ENCODE measurements at regions not wholly inside any gene's neighbourhood (a gene's known extent, or its start where the extent isn't known, plus 50 kb on each side); places are given as distances from the start of the nearest gene placed in this dataset.
"Not testable (repeated sequence)": the region's sequence is repeated elsewhere in the genome, so short reads cannot be mapped to it uniquely, and the experiment has no call there.

DNA sequence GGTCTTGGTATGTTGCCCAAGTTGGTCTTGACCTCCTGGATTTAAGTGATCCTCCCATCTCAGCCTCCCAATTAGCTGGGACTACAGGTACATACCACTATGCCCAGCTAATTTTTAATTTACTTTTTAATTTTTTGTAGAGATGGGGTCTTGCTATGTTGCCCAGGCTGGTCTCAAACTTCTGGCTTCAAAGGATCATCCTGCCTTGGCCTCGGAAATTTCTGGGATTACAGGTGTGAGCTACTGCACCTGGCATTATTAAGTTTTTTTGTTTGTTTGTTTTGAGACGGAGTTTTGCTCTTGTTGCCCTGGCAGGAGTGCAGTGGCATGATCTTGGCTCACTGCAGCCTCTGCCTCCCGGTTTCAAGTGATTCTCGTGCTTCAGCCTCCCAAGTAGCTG, 195.7 kb upstream of the HAAO start:
- DNase-seq; H3K4me3 Mint-ChIP-seq; H3K9me3 ChIP-seq; H3K4me1 ChIP-seq (ENCODE audit: control insufficient read depth in 1 of 2, extremely low read depth in 1 of 2, insufficient read depth in 2 of 2, low read length in 2 of 2); H3K4me3 ChIP-seq (ENCODE audit: control insufficient read depth in 1 of 2, extremely low read depth in 1 of 2, low read length in 1 of 2); H3K27ac Mint-ChIP-seq; H3K36me3 ChIP-seq (ENCODE audit: control insufficient read depth in 2 of 2, extremely low read depth in 1 of 2, insufficient read depth in 1 of 2, low read length in 1 of 2); H3K27me3 ChIP-seq (replicated peaks in 1 of 2; ENCODE audit: control insufficient read depth in 2 of 2, extremely low read depth in 1 of 2, insufficient read depth in 2 of 2, low read length in 1 of 2); H3K9me3 Mint-ChIP-seq; ATAC-seq (replicated peaks in 1 of 4); H3K36me3 Mint-ChIP-seq; H3K27me3 Mint-ChIP-seq; POLR2A ChIA-PET; H3K27ac ChIP-seq (ENCODE audit: low read length); H3K4me1 Mint-ChIP-seq: not testable (repeated sequence)
- no CpG with 5 or more reads among the region's 4 CpGs for WGBS (ENCODE audit: insufficient coverage)
- CTCF ChIA-PET: interaction anchor here in 1 of 2 donors (0.6 kb wide), 1 partner anchor 26 kb away, joined by 3 read pairs; no protein-coding TSS in a partner anchor

DNA sequence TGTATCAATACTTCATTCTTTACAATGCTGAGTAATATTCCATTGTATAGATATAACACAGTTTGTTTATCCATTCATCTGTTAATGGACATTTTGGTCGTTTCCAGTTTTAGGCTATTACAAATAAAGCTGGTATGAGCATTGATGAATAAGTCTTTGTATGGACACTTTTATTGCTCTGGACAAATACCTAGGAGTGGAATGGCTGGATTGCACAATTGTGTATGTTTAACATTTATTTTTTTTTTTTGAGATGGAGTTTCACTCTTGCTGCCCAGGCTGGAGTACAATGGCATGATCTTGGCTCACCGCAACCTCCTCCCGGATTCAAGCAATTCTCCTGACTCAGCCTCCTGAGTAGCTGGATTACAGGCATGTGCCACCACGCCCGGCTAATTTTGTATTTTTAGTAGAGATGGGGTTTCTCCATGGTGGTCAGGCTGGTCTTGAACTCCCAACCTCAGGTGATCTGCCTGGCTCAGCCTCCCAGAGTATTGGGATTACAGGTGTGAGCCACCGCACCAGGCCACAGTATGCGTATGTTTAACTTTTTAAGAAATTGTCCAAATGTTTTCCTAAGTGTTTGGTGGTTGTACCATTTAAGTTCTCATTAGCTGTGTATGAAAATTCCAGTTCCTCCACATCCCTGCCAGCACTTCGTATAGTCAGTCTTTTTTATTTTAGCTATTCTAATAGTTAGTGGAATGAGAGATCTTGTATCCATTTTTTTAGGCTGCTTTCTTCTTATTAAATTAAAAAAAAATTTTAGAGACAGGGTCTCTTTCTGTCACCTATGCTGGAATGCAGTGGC, 194.9 kb upstream of the HAAO start:
- H3K4me1 Mint-ChIP-seq: no peaks in the 10 kb centered on the region
- H3K9me3 Mint-ChIP-seq: no peaks in the 10 kb centered on the region
- ATAC-seq (replicated peaks in 1 of 4) (no peak), DNase-seq (no peak)
- no peak overlapping the region for H3K27ac Mint-ChIP-seq
- H3K27ac ChIP-seq (ENCODE audit: low read length): no peak overlapping the region
- H3K36me3 Mint-ChIP-seq: no peaks in the 10 kb centered on the region
- H3K9me3 ChIP-seq: no peaks in the 10 kb centered on the region
- H3K4me1 ChIP-seq (ENCODE audit: control insufficient read depth in 1 of 2, extremely low read depth in 1 of 2, insufficient read depth in 2 of 2, low read length in 2 of 2): no peaks in the 10 kb centered on the region
- no peak overlapping the region for H3K4me3 Mint-ChIP-seq
- 100% methylated on average over 2 of the region's 8 CpGs for WGBS (ENCODE audit: insufficient coverage)
- no peaks in the 10 kb centered on the region for H3K36me3 ChIP-seq (ENCODE audit: control insufficient read depth in 2 of 2, extremely low read depth in 1 of 2, insufficient read depth in 1 of 2, low read length in 1 of 2)
- ChIA-PET CTCF (interaction anchor here in 1 of 2 donors (0.6 kb wide), 1 partner anchor 25 kb away, joined by 3 read pairs; no protein-coding TSS in a partner anchor), POLR2A (no interaction called here)
- peaks cover 0 to 7% of the 10 kb centered on the region in 2 experiments for H3K27me3 ChIP-seq (replicated peaks in 1 of 2; ENCODE audit: control insufficient read depth in 2 of 2, extremely low read depth in 1 of 2, insufficient read depth in 2 of 2, low read length in 1 of 2)
- no peak overlapping the region for H3K4me3 ChIP-seq (ENCODE audit: control insufficient read depth in 1 of 2, extremely low read depth in 1 of 2, low read length in 1 of 2)
- H3K27me3 Mint-ChIP-seq: peaks cover 0 to 3% of the 10 kb centered on the region in 2 donors

DNA sequence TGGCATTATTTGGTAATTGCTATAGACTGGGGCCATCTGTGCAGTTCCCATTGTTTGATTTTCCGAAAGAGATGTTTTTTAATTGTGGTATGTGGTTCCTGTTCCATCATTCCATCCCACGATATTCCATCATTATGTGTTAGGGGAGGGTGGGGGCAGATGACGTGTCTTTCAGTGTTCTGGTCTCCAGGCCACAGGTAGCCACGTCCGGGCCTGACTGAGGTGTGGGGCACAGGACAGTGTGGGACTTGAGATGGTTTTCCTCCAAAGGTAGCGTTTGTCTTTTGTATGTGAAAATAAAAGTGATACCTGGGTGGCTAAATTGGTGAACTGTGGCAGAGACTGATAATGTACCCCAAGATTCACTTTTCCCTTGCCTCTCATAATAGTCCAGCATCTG, 192.2 kb upstream of the HAAO start:
- ChIA-PET POLR2A (no interaction called here), CTCF (no interaction called here)
- H3K27ac ChIP-seq (ENCODE audit: low read length): no peak overlapping the region
- no peak overlapping the region for H3K4me3 ChIP-seq (ENCODE audit: control insufficient read depth in 1 of 2, extremely low read depth in 1 of 2, low read length in 1 of 2)
- Mint-ChIP-seq H3K9me3 (no peaks in the 10 kb centered on the region), H3K27me3 (no peaks in the 10 kb centered on the region), H3K4me3 (no peak overlapping the region), H3K4me1 (no peaks in the 10 kb centered on the region), H3K36me3 (no peaks in the 10 kb centered on the region), H3K27ac (no peak overlapping the region)
- WGBS (ENCODE audit: insufficient coverage): 67% methylated on average over 3 of the region's 6 CpGs
- ATAC-seq (replicated peaks in 1 of 4): no peak
- no peak for DNase-seq
- H3K27me3 ChIP-seq (replicated peaks in 1 of 2; ENCODE audit: control insufficient read depth in 2 of 2, extremely low read depth in 1 of 2, insufficient read depth in 2 of 2, low read length in 1 of 2): peaks cover 0 to 7% of the 10 kb centered on the region in 2 experiments
- no peaks in the 10 kb centered on the region for H3K36me3 ChIP-seq (ENCODE audit: control insufficient read depth in 2 of 2, extremely low read depth in 1 of 2, insufficient read depth in 1 of 2, low read length in 1 of 2)
- no peaks in the 10 kb centered on the region for H3K4me1 ChIP-seq (ENCODE audit: control insufficient read depth in 1 of 2, extremely low read depth in 1 of 2, insufficient read depth in 2 of 2, low read length in 2 of 2)
- H3K9me3 ChIP-seq: no peaks in the 10 kb centered on the region

DNA sequence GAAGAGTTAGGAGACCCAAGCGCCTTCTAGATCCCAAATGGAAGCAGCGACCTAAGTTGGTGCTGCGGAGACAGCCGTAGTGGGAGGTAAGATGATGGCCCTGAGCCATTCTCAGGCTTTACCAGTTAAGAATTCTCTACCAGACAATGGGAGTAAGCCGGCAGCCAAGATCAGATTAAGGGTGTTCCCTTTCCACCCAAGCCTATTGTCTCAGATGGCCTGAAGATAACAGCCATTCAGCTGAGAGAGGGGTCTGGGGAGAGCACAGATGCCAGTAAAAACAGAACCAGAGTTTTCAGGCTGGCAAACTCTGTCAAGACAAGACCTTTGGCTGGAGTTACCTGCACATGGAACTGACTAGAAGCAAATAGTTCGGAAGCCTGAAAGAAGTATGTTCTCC, 191.7 kb upstream of the HAAO start:
- Histone ChIP-seq H3K9me3 (no peaks in the 10 kb centered on the region), H3K4me3 (ENCODE audit: control insufficient read depth in 1 of 2, extremely low read depth in 1 of 2, low read length in 1 of 2) (no peak overlapping the region), H3K27ac (ENCODE audit: low read length) (no peak overlapping the region), H3K27me3 (replicated peaks in 1 of 2; ENCODE audit: control insufficient read depth in 2 of 2, extremely low read depth in 1 of 2, insufficient read depth in 2 of 2, low read length in 1 of 2) (peaks cover 0 to 7% of the 10 kb centered on the region in 2 experiments), H3K4me1 (ENCODE audit: control insufficient read depth in 1 of 2, extremely low read depth in 1 of 2, insufficient read depth in 2 of 2, low read length in 2 of 2) (no peaks in the 10 kb centered on the region), H3K36me3 (ENCODE audit: control insufficient read depth in 2 of 2, extremely low read depth in 1 of 2, insufficient read depth in 1 of 2, low read length in 1 of 2) (no peaks in the 10 kb centered on the region)
- H3K4me1 Mint-ChIP-seq: no peaks in the 10 kb centered on the region
- H3K27ac Mint-ChIP-seq: no peak overlapping the region
- no peaks in the 10 kb centered on the region for H3K36me3 Mint-ChIP-seq
- CTCF ChIA-PET: no interaction called here
- H3K4me3 Mint-ChIP-seq: no peak overlapping the region
- ATAC-seq (replicated peaks in 1 of 4) (no peak), DNase-seq (no peak)
- H3K27me3 Mint-ChIP-seq: no peaks in the 10 kb centered on the region
- H3K9me3 Mint-ChIP-seq: no peaks in the 10 kb centered on the region
- POLR2A ChIA-PET: no interaction called here
- 100% methylated on average over 1 of the region's 6 CpGs for WGBS (ENCODE audit: insufficient coverage)

DNA sequence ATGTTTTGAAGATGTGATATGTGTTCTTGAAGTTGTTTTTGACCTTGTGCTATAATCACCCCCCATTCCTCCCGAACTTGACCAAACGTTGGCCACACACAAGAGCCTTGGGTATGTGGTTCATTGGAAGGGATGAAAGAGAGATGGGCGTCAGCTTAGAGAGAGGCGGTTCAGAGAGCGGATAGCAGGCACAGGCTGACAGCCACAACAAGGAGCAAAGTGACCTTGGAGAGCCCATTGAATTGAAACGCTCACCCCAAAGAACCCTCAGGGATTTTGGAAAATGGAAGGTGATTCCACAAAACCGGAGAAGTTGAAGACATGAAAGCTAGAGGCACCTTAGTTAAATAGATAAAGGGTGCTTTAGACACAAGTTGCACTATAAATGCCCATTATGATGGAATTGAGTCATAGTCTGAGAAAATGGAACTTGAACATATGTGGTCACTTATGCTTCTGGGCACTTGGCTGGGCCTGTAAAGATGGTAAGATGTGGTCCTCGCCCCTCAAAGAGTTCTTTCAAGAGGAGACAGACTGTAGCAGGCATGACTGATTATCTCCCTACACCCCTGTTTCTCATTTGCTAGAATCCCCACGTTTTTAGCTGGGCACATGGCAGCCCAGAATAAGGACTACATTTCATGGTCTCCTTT, 188.5 kb upstream of the HAAO start:
- Mint-ChIP-seq H3K36me3 (no peaks in the 10 kb centered on the region), H3K4me1 (peaks cover 9 to 12% (median 11%) of the 10 kb centered on the region in 3 donors), H3K27ac (no peak overlapping the region), H3K27me3 (no peaks in the 10 kb centered on the region), H3K4me3 (no peak overlapping the region), H3K9me3 (no peaks in the 10 kb centered on the region)
- ATAC-seq (replicated peaks in 1 of 4) (no peak), DNase-seq (no peak)
- H3K4me3 ChIP-seq (ENCODE audit: control insufficient read depth in 1 of 2, extremely low read depth in 1 of 2, low read length in 1 of 2): no peak overlapping the region
- 86% methylated on average over 4 of the region's 9 CpGs for WGBS (ENCODE audit: insufficient coverage)
- H3K4me1 ChIP-seq (ENCODE audit: control insufficient read depth in 1 of 2, extremely low read depth in 1 of 2, insufficient read depth in 2 of 2, low read length in 2 of 2): peaks cover 0 to 3% of the 10 kb centered on the region in 2 experiments
- no peaks in the 10 kb centered on the region for H3K9me3 ChIP-seq
- H3K36me3 ChIP-seq (ENCODE audit: control insufficient read depth in 2 of 2, extremely low read depth in 1 of 2, insufficient read depth in 1 of 2, low read length in 1 of 2): no peaks in the 10 kb centered on the region
- ChIA-PET POLR2A (no interaction called here), CTCF (interaction anchor here in 1 of 2 donors (0.6 kb wide), 1 partner anchor 33 kb away, joined by 4 read pairs; no protein-coding TSS in a partner anchor)
- no peak overlapping the region for H3K27ac ChIP-seq (ENCODE audit: low read length)
- H3K27me3 ChIP-seq (replicated peaks in 1 of 2; ENCODE audit: control insufficient read depth in 2 of 2, extremely low read depth in 1 of 2, insufficient read depth in 2 of 2, low read length in 1 of 2): peaks cover 0 to 5% of the 10 kb centered on the region in 2 experiments

DNA sequence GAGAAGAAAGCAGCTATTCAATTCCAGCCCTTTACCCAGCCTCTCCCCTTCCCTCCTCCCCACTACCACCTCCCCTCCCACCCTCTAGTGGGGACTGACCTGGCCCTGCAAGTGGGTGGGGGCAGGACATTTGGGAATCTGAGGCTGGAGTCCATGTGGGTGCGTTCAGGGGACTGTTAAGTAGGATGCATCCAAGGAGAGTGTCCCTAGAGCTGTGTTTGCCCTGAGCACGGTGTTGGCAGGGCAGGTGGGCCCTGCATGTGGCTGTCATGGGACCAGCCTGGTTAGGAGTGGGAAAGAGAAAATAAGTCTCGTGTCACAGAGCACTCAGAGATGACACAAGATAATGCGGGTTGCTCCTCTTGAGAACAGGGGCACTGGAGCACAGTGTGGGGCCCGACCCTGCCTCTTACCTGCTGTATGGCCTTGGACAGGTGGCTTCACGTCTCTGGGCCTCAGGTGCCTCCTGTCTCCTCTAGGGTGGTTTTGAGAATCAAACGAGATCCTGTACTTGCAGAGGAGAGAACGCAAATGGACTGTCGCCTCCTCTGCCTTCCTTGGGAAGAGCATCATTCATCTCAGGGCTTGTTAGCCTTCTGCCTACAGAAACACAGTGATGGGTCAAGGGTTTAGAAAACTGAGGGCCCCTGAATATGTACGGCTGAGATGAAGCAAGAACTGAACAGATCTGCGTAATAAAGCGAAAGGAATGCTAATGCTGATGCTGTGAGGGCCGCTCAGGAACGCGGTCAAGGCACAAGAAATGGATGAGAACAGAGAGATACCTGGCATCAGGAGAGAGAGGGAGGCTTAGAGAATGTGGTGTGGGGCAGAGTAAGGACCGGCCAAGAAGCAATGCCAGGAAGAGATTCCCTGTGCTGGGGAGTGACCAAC, 187.7 kb upstream of the HAAO start:
- H3K27ac Mint-ChIP-seq: no peak overlapping the region
- H3K4me3 Mint-ChIP-seq: no peak overlapping the region
- ATAC-seq (replicated peaks in 1 of 4) (no peak), DNase-seq (no peak)
- POLR2A ChIA-PET: no interaction called here
- peaks cover 0 to 6% of the 10 kb centered on the region in 2 experiments for H3K4me1 ChIP-seq (ENCODE audit: control insufficient read depth in 1 of 2, extremely low read depth in 1 of 2, insufficient read depth in 2 of 2, low read length in 2 of 2)
- no peaks in the 10 kb centered on the region for H3K27me3 Mint-ChIP-seq
- H3K9me3 ChIP-seq: no peaks in the 10 kb centered on the region
- H3K9me3 Mint-ChIP-seq: no peaks in the 10 kb centered on the region
- no peak overlapping the region for H3K27ac ChIP-seq (ENCODE audit: low read length)
- no peaks in the 10 kb centered on the region for H3K36me3 Mint-ChIP-seq
- CTCF ChIA-PET: no interaction called here
- peaks cover 9 to 13% (median 11%) of the 10 kb centered on the region in 3 donors for H3K4me1 Mint-ChIP-seq
- H3K27me3 ChIP-seq (replicated peaks in 1 of 2; ENCODE audit: control insufficient read depth in 2 of 2, extremely low read depth in 1 of 2, insufficient read depth in 2 of 2, low read length in 1 of 2): peaks cover 0 to 5% of the 10 kb centered on the region in 2 experiments
- H3K4me3 ChIP-seq (ENCODE audit: control insufficient read depth in 1 of 2, extremely low read depth in 1 of 2, low read length in 1 of 2): no peak overlapping the region
- WGBS (ENCODE audit: insufficient coverage): 89% methylated on average over 16 of the region's 16 CpGs
- no peaks in the 10 kb centered on the region for H3K36me3 ChIP-seq (ENCODE audit: control insufficient read depth in 2 of 2, extremely low read depth in 1 of 2, insufficient read depth in 1 of 2, low read length in 1 of 2)

Measured in T-cell (primary cell).